HEK293T (cell line): ENCODE measurements at regions not wholly inside any gene's neighbourhood (a gene's known extent, or its start where the extent isn't known, plus 50 kb on each side); places are given as distances from the start of the nearest gene placed in this dataset.
"Not testable (repeated sequence)": the region's sequence is repeated elsewhere in the genome, so short reads cannot be mapped to it uniquely, and the experiment has no call there.

Experiments
- ARNT ChIP-seq: fragments of 450-650 bp; IDR thresholded peaks from 2 replicates; pipeline ENCODE4 v1.6.1; 2017; ENCODE audit warnings: mild to moderate bottlenecking
- BHLHE40 ChIP-seq: fragments of 450-650 bp; IDR thresholded peaks from 2 replicates; pipeline ENCODE4 v1.6.1; 2016; ENCODE audit warnings: mild to moderate bottlenecking, moderate library complexity, borderline replicate concordance
- ELF4 ChIP-seq: fragments of 450-650 bp; IDR thresholded peaks from 2 replicates; pipeline ENCODE4 v1.6.1; 2017; ENCODE audit warnings: antibody characterized with exemption
- FOXA1 ChIP-seq: fragments of 450-650 bp; IDR thresholded peaks from 2 replicates; pipeline ENCODE4 v1.6.1; 2016; ENCODE audit warnings: mild to moderate bottlenecking
- FOXM1 ChIP-seq: fragments of 450-650 bp; IDR thresholded peaks from 2 replicates; pipeline ENCODE4 v1.6.1; 2017; ENCODE audit warnings: mild to moderate bottlenecking, borderline replicate concordance
- HDGF ChIP-seq: fragments of 450-650 bp; IDR thresholded peaks from 2 replicates; pipeline ENCODE4 v1.6.1; 2017; ENCODE audit warnings: antibody characterized with exemption, borderline replicate concordance
- L3MBTL2 ChIP-seq: fragments of 450-650 bp; conservative IDR thresholded peaks from 2 replicates; pipeline ENCODE4 v1.6.1; 2016; ENCODE audit warnings: mild to moderate bottlenecking
- SP1 ChIP-seq: fragments of 450-650 bp; IDR thresholded peaks from 2 replicates; pipeline ENCODE4 v1.6.1; 2017
- TF ChIP-seq, protein P1 (sequence below): fragments of 450-650 bp; IDR thresholded peaks from 2 replicates; pipeline ENCODE4 v1.6.1; 2016

GRCh38 chr4:9694403-9694802 is 87.0 kb upstream of the DRD5 start:
- TF ChIP-seq BHLHE40, SP1, L3MBTL2, ARNT, FOXA1, FOXM1, HDGF, ELF4: not testable (repeated sequence)
- TF ChIP-seq, protein P1, sequence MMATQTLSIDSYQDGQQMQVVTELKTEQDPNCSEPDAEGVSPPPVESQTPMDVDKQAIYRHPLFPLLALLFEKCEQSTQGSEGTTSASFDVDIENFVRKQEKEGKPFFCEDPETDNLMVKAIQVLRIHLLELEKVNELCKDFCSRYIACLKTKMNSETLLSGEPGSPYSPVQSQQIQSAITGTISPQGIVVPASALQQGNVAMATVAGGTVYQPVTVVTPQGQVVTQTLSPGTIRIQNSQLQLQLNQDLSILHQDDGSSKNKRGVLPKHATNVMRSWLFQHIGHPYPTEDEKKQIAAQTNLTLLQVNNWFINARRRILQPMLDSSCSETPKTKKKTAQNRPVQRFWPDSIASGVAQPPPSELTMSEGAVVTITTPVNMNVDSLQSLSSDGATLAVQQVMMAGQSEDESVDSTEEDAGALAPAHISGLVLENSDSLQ: not testable (repeated sequence)
